ENCODE measurements at regions not wholly inside any gene's neighbourhood (a gene's known extent, or its start where the extent isn't known, plus 50 kb on each side); places are given as distances from the start of the nearest gene placed in this dataset.

GRCh38 chr22:47550524-47551430 is 788.3 kb downstream of the TBC1D22A start:
- no peaks in the 10 kb centered on the region for H3K36me3 ChIP-seq
- TF ChIP-seq POLR2A (IDR thresholded peaks at IDR 0.05) (no peak), EP300 (IDR thresholded peaks at IDR 0.05) (no peak), CTCF (IDR thresholded peaks at IDR 0.05) (no peak)
- H3K27me3 ChIP-seq: no peaks in the 10 kb centered on the region
- H3K4me3 ChIP-seq: no peak overlapping the region
- no peak for DNase-seq (ENCODE audit: low spot score in 2 of 2)
- no peaks in the 10 kb centered on the region for H3K9me3 ChIP-seq
- WGBS, 2 donors: 51 to 64% methylated on average over 19 to 21 of the region's 23 CpGs
- no peaks in the 10 kb centered on the region for H3K4me1 ChIP-seq
- no peak overlapping the region for H3K27ac ChIP-seq

GRCh38 chr22:47549741-47550340 is 787.4 kb downstream of the TBC1D22A start:
- no peaks in the 10 kb centered on the region for H3K36me3 ChIP-seq
- no peak overlapping the region for H3K4me3 ChIP-seq
- DNase-seq (ENCODE audit: low spot score in 2 of 2): no peak
- peaks cover 0 to 3% (median 0%) of the 10 kb centered on the region in 4 donors for H3K9me3 ChIP-seq
- no peak overlapping the region for H3K27ac ChIP-seq
- 72 to 79% methylated on average over 17 of the region's 17 CpGs for WGBS, 2 donors
- H3K4me1 ChIP-seq: no peaks in the 10 kb centered on the region
- no peak for TF ChIP-seq EP300 (IDR thresholded peaks at IDR 0.05)
- TF ChIP-seq CTCF (IDR thresholded peaks at IDR 0.05): no peak
- TF ChIP-seq POLR2A (IDR thresholded peaks at IDR 0.05): no peak
- H3K27me3 ChIP-seq: no peaks in the 10 kb centered on the region

- no peak for DNase-seq (ENCODE audit: low spot score in 2 of 2)
Measured at GRCh38 chr22:47548953-47549740, 786.7 kb downstream of the TBC1D22A start.

GRCh38 chr22:47547881-47548650 is 785.6 kb downstream of the TBC1D22A start:
- Histone ChIP-seq H3K27me3 (no peaks in the 10 kb centered on the region), H3K27ac (no peak overlapping the region), H3K36me3 (no peaks in the 10 kb centered on the region), H3K4me3 (no peak overlapping the region), H3K4me1 (no peaks in the 10 kb centered on the region), H3K9me3 (peaks cover 0 to 9% (median 0%) of the 10 kb centered on the region in 4 donors)
- TF ChIP-seq CTCF (IDR thresholded peaks at IDR 0.05) (no peak), POLR2A (IDR thresholded peaks at IDR 0.05) (no peak), EP300 (IDR thresholded peaks at IDR 0.05) (no peak)
- 86 to 87% methylated on average over 18 to 20 of the region's 20 CpGs for WGBS, 2 donors
- DNase-seq (ENCODE audit: low spot score in 2 of 2): no peak

More at GRCh38 chr22:47548953-47549740, 786.7 kb downstream of the TBC1D22A start:
- peaks cover 0 to 3% (median 0%) of the 10 kb centered on the region in 4 donors for H3K9me3 ChIP-seq
- no peaks in the 10 kb centered on the region for H3K27me3 ChIP-seq
- no peaks in the 10 kb centered on the region for H3K36me3 ChIP-seq
- 71 to 87% methylated on average over 6 to 7 of the region's 12 CpGs for WGBS, 2 donors
- TF ChIP-seq EP300 (IDR thresholded peaks at IDR 0.05): no peak
- TF ChIP-seq POLR2A (IDR thresholded peaks at IDR 0.05): no peak
- no peak for TF ChIP-seq CTCF (IDR thresholded peaks at IDR 0.05)
- H3K4me3 ChIP-seq: no peak overlapping the region
- H3K4me1 ChIP-seq: no peaks in the 10 kb centered on the region
- H3K27ac ChIP-seq: no peak overlapping the region

Measured in tibial nerve (tissue), 4 donors.